Motor neuron (in vitro differentiated cells): ENCODE measurements at regions not wholly inside any gene's neighbourhood (a gene's known extent, or its start where the extent isn't known, plus 50 kb on each side); places are given as distances from the start of the nearest gene placed in this dataset.

Experiments
- ATAC-seq, 8 experiments: fragments of 200-7000 bp; cut with Tn5 transposase; replicated peaks in 6 of 8; 2 replicates each; pipeline ENCODE4 v1.8.0; 2021; ENCODE audit warnings: mild to moderate bottlenecking in 8 of 8, moderate library complexity in 8 of 8
- H3K27ac ChIP-seq, 2 donors: fragments of 250-450 bp; sonication (Bioruptor Pico); 2 replicates each; pipeline ENCODE4 v1.9.0; 2021; ENCODE audit warnings: antibody characterized with exemption in 2 of 2, mild to moderate bottlenecking in 2 of 2, moderate library complexity in 1 of 2
- H3K4me1 ChIP-seq, 2 donors: fragments of 250-450 bp; sonication (Bioruptor Pico); replicated peaks in 1 of 2; 2 replicates each; pipeline ENCODE4 v1.6.1; 2021; ENCODE audit warnings: antibody characterized with exemption in 2 of 2, mild to moderate bottlenecking in 2 of 2, moderate library complexity in 1 of 2
- H3K4me3 ChIP-seq, 5 donors: fragments of 250-450 bp; sonication (Bioruptor Pico); 2 replicates each; pipeline ENCODE4 v1.9.0; 2021; ENCODE audit warnings: antibody characterized with exemption in 5 of 5, mild to moderate bottlenecking in 5 of 5, moderate library complexity in 4 of 5
- WGBS, 10 experiments: fragments of 450-650 bp; shearing (Covaris generic); methylation state at CpG; one replicate each; pipeline ENCODE4 v1.0.0; 2022; 5-methylcytosine and 5-hydroxymethylcytosine counted together
- in situ Hi-C, 9 experiments: fragments of 400-800 bp; cut with MboI; loops; one replicate each; pipeline ENCODE4 v1.15.0; 2021; ENCODE audit warnings: low sequenced_read_pairs in 9 of 9, low pct_unique_long_range_greater_than_20kb in 2 of 9; ENCODE audit not compliant: unreplicated experiment in 9 of 9

DNA sequence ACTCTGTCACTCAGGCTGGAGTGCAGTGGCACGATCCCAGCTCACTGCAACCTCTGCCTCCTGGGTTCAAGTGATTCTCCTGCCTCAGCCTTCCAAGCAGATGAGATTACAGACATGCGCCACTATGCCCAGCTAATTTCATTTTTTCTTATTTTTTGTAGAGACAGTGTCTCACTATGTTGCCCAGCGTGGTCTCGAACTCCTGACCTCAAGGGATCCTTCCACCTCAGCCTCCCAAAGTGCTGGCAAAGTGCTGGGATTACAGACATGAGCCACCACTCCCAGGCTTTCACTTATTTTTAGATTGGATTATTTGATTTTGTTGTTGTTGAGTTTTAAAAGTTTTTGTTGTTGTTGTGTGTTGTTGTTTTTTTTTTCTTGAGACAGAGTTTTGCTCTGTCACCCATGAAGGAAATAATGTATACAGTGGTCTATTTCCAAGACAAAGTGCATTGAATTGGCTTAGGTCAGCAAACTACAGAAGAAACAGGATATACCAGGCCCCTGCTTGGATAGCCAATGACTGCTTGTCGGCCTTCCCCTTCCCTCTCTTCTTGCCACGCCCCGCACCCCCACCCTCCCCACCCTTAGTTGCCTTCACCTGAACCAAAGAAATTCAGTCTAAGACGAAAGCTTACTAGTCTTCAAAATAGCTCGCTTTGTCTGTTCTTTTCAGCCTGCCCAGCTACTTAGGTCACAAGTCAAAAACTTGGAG, 91.8 kb upstream of the CLDN5 start:
- WGBS, 10 experiments, result 35 to 100% (median 86%) methylated on average over 1 to 6 of the region's 9 CpGs; no CpG with 5 or more reads in 1 of the 10 experiments
- no peak for ATAC-seq
- in situ Hi-C loops, result loop anchor here in 1 of 9 experiments (25.0 kb wide), 1 partner anchor 154 kb away; no protein-coding TSS in a partner anchor
- Histone ChIP-seq H3K4me1 (peaks cover 0 to 5% of the 10 kb centered on the region in 2 donors), H3K27ac (no peak overlapping the region), H3K4me3 (no peak overlapping the region)

- no peak for ATAC-seq
- in situ Hi-C loops, result loop anchor here in 2 of 9 experiments (10.0 to 25.0 kb wide), 2 partner anchors 135 to 157 kb away; no protein-coding TSS in a partner anchor
- 33 to 100% (median 90%) methylated on average over 1 to 4 of the region's 8 CpGs; no CpG with 5 or more reads in 3 of the 10 experiments for WGBS, 10 experiments
- no peak overlapping the region for H3K4me3 ChIP-seq
- H3K4me1 ChIP-seq, result peaks cover 20 to 35% of the 10 kb centered on the region in 2 donors
- no peak overlapping the region for H3K27ac ChIP-seq
These were observed 94.9 kb upstream of the SEPTIN5 start for GRCh38 chr22:19619144-19620009.

DNA sequence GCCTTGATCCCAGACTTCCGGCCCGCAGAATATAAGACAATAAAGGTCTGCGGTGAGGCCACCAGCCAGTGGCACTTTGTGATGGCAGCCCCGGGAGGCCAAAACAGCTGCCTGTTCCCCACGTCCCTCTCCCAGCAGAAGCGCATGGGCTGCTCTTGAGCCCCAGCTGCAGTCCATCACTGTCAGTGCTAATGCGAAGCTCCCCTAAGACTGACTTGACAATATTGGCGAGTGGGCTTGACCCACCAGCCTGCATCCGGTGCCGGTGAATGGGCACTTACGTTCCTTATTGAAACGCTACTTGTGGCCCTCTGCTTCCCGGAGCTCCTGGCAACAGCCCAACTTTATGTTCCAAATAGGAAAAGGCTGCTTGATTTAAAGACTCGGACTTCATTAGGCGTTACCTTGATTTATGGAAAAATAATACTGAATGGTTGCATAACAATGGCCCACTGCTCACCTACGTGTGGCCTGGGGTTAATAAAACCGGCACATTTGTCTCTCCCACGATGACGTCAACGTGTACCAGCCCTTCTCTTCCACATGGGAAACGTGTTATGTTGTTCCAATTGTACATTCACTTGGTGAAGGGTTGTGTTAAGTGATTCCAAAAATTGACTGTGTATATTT, 93.4 kb upstream of the SEPTIN5 start:
- peak in 5 of 8 experiments; percentile 62 to 80 (median 69) for ATAC-seq
- Histone ChIP-seq H3K27ac (no peak overlapping the region), H3K4me1 (peaks cover 27 to 42% of the 10 kb centered on the region in 2 donors), H3K4me3 (no peak overlapping the region)
- WGBS, 10 experiments, result 0 to 85% (median 42%) methylated on average over 3 to 17 of the region's 21 CpGs; no CpG with 5 or more reads in 1 of the 10 experiments
- in situ Hi-C loops, result loop anchor here in 2 of 9 experiments (10.0 to 25.0 kb wide), 2 partner anchors 136 to 159 kb away; no protein-coding TSS in a partner anchor

- WGBS, 10 experiments, result 38 to 87% (median 73%) methylated on average over 2 to 13 of the region's 18 CpGs; no CpG with 5 or more reads in 1 of the 10 experiments
- in situ Hi-C loops, result loop anchor here in 2 of 9 experiments (10.0 to 25.0 kb wide), 2 partner anchors 137 to 159 kb away; no protein-coding TSS in a partner anchor
- no peak for ATAC-seq
- Histone ChIP-seq H3K4me1 (peaks cover 33 to 49% of the 10 kb centered on the region in 2 donors), H3K4me3 (no peak overlapping the region), H3K27ac (no peak overlapping the region)
These were observed 92.8 kb upstream of the SEPTIN5 start for GRCh38 chr22:19621373-19622060.

- in situ Hi-C loops, result loop anchor here in 2 of 9 experiments (10.0 to 25.0 kb wide), 2 partner anchors 137 to 160 kb away; no protein-coding TSS in a partner anchor
These were observed 92.3 kb upstream of the SEPTIN5 start for GRCh38 chr22:19622061-19622441.

DNA sequence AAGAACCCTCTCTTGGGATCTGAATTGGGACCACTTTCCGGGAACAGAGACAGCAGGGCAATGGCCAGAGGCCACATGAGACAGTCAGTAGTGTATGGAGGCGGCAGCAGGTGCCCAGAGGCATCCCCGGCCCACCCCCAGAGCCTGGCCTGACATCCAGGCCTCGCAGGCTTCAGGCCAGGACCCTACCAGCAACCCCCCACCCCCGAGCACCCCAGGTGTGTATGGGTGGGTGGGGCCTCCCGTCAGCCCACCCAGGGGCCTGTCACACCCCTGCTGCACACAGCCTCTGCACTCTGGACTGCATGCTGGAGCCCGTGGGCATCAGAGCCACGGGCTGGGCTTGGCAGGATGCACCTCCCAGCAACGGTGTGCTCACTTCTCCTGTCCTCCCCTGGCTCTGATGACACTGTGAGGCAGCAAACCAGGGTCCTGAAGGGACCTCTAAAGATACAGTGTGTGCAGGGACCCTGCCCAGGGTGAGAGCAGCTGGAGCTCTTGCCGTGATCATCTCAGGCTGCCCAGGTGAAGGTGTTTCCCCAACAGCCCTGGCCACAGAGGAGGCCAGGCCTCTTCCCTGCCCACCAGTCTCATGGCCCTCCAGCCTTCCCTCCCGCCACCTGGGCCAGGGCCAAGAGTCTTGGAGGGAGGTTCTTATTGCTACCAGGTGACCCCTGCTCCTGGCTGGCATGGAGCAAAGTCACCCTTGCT, 88.8 kb upstream of the SEPTIN5 start:
- WGBS, 10 experiments, result 0 to 90% (median 80%) methylated on average over 1 to 2 of the region's 11 CpGs; no CpG with 5 or more reads in 5 of the 10 experiments
- no peak for ATAC-seq
- peaks cover 46 to 59% of the 10 kb centered on the region in 2 donors for H3K4me1 ChIP-seq
- H3K27ac ChIP-seq, result peak overlapping the region; percentile 29 to 74
- in situ Hi-C loops, result loop anchor here in 3 of 9 experiments (10.0 to 25.0 kb wide), 3 partner anchors 113 to 438 kb away; partner anchors contain the start of genes CLDN5 (in 1 of the 3) and SLC25A1 (in 1 of the 3)
- no peak overlapping the region for H3K4me3 ChIP-seq

More at GRCh38 chr22:19622061-19622441, 92.3 kb upstream of the SEPTIN5 start:
- no peak for ATAC-seq
- H3K4me3 ChIP-seq, result no peak overlapping the region
- H3K27ac ChIP-seq, result no peak overlapping the region
- WGBS, 10 experiments, result 33 to 100% (median 60%) methylated on average over 1 to 7 of the region's 11 CpGs; no CpG with 5 or more reads in 5 of the 10 experiments
- peaks cover 39 to 54% of the 10 kb centered on the region in 2 donors for H3K4me1 ChIP-seq

- Histone ChIP-seq H3K4me3 (no peak overlapping the region), H3K4me1 (peaks cover 45 to 53% of the 10 kb centered on the region in 2 donors), H3K27ac (peak overlapping the region; percentile 29 to 74)
- peak in 4 of 8 experiments; percentile 14 to 59 (median 53) for ATAC-seq
- in situ Hi-C loops, result loop anchor here in 3 of 9 experiments (10.0 to 25.0 kb wide), 3 partner anchors 114 to 439 kb away; partner anchors contain the start of genes CLDN5 (in 1 of the 3) and SLC25A1 (in 1 of the 3)
- WGBS, 10 experiments, result 20 to 100% (median 32%) methylated on average over 1 to 4 of the region's 7 CpGs; no CpG with 5 or more reads in 4 of the 10 experiments
These were observed 88.2 kb upstream of the SEPTIN5 start for GRCh38 chr22:19626042-19626587.

- H3K27ac ChIP-seq, result peak overlapping the region; percentile 8 to 34
- in situ Hi-C loops, result loop anchor here in 3 of 9 experiments (10.0 to 25.0 kb wide), 3 partner anchors 114 to 439 kb away; partner anchors contain the start of genes CLDN5 (in 1 of the 3) and SLC25A1 (in 1 of the 3)
- ATAC-seq, result no peak
- H3K4me3 ChIP-seq, result no peak overlapping the region
- H3K4me1 ChIP-seq, result peaks cover 41 to 47% of the 10 kb centered on the region in 2 donors
- 23 to 80% (median 40%) methylated on average over 1 to 4 of the region's 4 CpGs; no CpG with 5 or more reads in 2 of the 10 experiments for WGBS, 10 experiments
These were observed 87.6 kb upstream of the SEPTIN5 start for GRCh38 chr22:19626666-19627065.

DNA sequence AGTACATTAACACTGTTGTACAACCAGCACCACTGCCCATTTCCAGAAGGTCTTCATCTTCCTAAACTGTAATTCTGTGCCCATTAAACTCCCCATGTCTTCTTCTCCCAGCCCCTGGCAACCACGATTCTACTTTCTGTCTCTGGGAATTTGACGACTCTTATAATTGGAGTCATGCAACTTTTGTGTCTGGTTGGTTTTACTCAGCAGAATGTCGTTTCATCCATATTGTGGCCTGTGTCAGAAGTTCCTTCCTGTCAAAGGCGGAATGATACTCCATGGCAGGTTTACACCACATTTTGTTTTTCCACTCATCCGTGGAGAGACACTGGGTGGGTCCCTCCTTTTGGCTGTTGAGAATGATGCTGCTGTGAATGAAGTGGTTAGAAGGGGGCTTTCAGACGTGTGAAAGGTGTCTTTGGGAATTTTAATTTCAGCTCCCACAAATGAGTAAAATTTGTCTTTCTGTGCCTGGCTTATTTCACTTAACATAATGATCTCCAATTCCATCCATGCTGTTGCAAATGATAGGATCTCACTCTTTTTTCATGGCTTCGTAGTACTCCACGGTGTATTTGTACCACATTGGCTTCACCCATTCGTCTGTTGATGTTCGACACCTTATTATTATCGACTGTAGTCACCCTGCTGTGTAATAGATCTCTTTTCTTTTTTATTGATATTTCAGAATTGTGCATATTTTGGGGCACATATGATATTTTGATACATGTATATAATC, 86.1 kb upstream of the SEPTIN5 start:
- Histone ChIP-seq H3K27ac (no peak overlapping the region), H3K4me1 (peaks cover 28 to 32% of the 10 kb centered on the region in 2 donors), H3K4me3 (no peak overlapping the region)
- in situ Hi-C loops, result loop anchor here in 3 of 9 experiments (10.0 to 25.0 kb wide), 3 partner anchors 116 to 441 kb away; partner anchors contain the start of genes CLDN5 (in 1 of the 3) and SLC25A1 (in 1 of the 3)
- no peak for ATAC-seq
- 31 to 95% (median 84%) methylated on average over 1 to 11 of the region's 11 CpGs for WGBS, 10 experiments

- in situ Hi-C loops, result loop anchor here in 3 of 9 experiments (10.0 to 25.0 kb wide), 3 partner anchors 117 to 442 kb away; partner anchors contain the start of genes CLDN5 (in 1 of the 3) and SLC25A1 (in 1 of the 3)
- peak overlapping the region in 1 of 2 donors; percentile 35 for H3K27ac ChIP-seq
- ATAC-seq, result peak in 4 of 8 experiments; percentile 10 to 75 (median 62)
- 11 to 90% (median 55%) methylated on average over 2 to 6 of the region's 12 CpGs; no CpG with 5 or more reads in 4 of the 10 experiments for WGBS, 10 experiments
- H3K4me3 ChIP-seq, result no peak overlapping the region
- peaks cover 23 to 26% of the 10 kb centered on the region in 2 donors for H3K4me1 ChIP-seq
These were observed 85.0 kb upstream of the SEPTIN5 start for GRCh38 chr22:19629331-19629719.
